ENCODE measurements at regions not wholly inside any gene's neighbourhood (a gene's known extent, or its start where the extent isn't known, plus 50 kb on each side); places are given as distances from the start of the nearest gene placed in this dataset.
"Not testable (repeated sequence)": the region's sequence is repeated elsewhere in the genome, so short reads cannot be mapped to it uniquely, and the experiment has no call there.

DNA sequence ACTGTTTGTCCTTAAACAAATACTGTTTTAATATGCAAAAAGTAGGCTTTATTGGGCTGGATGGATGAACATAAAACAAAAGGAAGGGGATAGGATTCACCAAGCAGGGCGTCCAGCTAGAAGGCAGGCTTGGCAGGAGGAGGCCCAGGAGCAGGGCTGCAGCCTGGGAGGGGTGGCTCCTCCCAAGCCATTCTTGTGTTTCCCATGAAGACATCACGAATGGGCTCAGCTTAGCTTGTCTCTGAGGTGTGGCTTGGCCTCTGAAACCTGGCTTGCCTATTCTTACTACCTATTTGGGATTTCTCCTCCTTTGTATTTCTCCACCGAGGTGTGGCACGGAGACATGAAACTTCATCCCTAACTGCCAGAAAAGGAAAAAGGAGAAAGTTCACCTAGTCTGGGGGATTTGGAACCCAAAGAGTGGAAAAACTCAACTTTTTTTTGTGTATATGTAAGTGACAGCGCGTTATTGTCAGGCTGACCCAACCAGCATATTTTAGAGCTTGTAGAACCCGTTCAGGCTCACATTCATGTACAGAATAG is 481.9 kb upstream of the SPRED2 start:
- DNase-seq (ENCODE audit: low spot score), result no peak

DNA sequence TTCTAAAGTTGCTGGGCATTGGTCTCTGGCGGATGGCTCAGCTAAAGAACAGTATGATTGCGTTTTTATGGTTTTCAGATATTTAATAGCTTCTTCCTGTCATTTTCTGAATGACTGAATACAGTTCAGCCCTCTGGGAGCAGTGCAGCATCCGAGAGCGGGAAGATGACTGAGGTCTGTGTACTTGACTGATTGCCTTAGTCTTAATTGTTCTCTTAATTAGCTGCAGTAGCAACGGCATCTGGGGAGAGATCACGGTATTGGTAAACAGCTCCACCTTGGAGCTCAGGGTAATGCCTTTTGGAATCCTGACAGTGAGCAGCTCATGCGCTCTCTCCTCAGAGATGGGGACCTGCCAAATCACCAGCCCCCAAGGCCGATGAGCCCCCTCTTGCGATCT is 481.4 kb upstream of the SPRED2 start:
- no peak for DNase-seq (ENCODE audit: low spot score)

DNA sequence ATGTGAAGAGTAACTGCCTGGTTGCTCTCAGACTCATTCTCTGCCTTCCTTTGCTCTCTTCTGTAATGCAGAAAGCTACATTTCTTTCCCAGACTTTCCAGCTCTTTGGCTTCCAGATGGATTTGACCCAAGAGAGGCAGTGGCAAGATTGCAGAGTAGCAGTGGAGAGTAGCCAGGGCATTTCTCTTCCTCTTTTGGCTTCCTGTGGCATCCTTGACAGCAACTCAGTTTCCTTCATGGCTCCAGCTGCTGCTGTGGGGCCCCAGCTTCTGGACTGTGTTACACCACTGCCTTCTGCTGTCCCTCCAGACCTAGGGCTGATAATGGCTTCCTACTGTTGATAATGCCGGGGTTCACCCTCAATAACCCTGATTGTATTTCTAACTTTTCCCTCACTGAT is 469.4 kb upstream of the SPRED2 start:
- no peak for DNase-seq (ENCODE audit: low spot score)

DNA sequence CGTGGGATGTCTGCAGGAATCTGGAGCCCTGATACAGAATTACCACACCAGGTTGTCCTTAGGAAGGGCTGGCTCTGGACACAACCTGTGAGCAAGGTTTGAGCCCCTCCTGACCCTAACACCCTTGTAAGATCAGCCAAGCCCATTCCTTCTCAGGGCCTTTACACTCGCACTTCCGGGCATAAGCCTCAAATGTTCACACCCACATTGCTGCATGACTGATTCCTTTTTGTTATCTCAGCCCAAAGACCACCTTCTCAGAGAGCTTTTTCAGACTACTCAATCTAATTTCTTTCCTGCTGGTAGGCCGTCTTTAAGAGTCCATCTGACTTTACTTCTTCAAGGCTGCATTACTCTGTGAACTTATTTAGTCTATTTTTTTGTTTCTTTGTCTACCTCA is 464.0 kb upstream of the SPRED2 start:
- no peak for DNase-seq (ENCODE audit: low spot score)

DNA sequence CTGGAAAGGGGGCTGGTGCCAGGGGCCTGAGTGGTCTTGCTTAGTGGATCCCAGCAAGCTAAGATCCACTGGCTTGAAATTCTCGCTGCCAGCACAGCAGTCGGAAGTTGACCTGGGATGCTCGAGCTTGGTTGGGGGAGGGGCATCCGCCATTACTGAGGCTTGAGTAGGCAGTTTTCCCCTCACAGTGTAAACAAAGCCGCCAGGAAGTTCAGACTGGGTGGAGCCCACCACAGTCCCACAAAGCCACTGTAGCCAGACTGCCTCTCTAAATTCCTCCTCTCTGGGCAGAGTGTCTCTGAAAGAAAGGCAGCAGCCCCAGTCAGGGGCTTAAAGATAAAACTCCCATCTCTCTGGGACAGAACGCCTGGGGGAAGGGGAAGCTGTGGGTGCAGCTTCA is 457.7 kb upstream of the SPRED2 start:
- not testable (repeated sequence) for DNase-seq (ENCODE audit: low spot score)

DNA sequence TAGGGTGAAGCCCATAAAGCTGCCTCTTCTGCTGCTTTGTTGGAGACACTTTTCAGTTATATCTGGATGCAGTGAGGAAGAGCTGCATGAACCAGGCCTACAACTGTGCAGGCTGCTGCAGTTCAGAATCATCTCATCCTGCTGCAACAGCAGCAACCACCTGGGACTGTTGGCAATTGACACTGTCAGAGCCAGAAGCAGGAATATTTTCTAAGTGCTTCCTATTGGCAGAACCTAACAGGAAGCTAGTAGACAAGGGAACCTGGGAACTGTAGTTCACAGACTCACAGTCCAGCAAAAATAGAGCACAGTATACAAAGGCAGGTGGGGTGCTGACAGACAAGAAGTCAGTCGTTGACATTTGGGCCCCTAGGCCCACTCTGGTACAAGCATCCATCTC is 452.9 kb upstream of the SPRED2 start:
- DNase-seq (ENCODE audit: low spot score), result no peak

DNA sequence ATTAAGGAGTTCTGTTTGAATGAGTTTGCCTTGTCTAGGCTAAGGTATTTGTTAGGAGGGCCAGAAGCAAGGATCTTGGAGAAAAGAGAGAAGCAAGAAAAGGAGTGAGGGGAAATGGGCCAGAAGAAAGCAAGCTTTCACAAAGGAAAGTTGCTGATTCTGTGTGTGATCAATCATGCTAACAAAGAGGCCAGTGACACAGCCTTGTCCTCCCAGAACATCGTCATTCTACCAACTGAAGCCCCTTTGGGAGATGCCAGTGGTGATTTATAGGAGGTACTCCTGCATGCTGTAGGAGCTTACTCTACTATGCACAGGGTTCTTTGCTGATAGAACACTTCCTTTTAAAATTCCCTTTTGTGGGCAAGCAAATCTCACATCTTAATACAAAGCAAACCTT is 449.2 kb upstream of the SPRED2 start:
- no peak for DNase-seq (ENCODE audit: low spot score)

DNA sequence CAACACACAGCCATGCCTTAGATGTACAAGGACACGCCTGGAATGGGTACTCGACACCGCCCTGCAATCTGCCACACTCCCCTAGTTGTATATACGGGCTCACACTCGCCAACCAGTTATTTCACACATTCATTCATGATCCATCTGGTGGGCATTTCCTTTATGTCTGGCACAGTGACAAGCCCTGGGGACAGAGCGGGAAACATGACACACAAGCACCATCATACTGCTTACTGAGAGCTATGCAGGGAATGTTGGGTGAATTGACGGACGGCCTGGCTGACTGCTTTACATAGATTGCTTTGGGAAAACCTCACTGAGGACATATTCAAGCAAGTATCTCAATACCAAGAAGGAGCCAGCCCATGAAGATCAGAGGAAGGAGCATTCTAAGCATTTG is 448.0 kb upstream of the SPRED2 start:
- no peak for DNase-seq (ENCODE audit: low spot score)

DNA sequence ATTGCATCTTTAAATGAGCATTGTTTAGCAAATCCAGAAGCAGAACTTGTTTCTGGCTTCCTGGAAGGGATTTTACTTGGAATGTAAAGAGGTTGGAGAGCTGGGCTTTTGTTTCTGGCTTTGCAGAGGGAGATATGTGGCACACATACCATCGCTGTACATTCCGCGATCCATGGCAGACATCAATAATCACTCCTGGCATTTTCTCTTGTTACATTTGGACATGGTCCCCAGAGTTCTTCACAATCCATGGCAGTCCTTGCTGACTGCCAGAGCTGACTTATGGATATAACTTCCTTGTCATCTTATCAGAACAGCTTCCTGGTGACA is 445.6 kb upstream of the SPRED2 start:
- DNase-seq (ENCODE audit: low spot score), result no peak

DNA sequence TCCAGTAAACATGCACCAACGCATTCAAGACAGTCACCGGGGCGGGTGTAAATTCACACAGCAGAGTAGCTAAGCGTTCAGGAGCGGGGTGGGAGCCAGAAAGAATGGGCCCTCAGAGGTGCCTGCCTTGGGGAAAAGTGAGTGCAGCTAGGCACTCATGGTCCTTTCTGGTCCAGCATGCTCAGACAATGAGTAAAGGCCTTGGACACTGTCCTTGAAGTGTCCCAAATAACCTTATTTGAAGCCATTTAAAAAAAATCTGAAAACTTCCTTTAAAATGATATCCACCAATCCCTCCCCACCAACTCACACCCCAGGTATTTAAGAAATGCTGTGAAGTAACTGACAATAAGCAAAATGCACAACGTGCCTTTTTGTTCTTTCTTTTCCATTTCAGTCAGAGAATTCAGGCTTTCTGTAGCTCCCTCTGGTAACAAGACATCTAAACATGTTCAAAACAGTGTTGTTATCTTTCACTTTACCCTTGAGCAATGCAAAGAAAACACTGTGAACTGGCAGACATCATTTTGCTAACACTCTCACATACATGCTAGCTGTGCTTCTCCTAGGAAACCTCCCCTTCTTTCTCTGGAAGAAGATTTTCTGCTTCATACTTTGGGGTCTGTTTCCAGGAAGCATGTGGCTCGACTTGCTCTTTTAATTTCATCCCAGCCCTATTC is 445.1 kb upstream of the SPRED2 start:
- DNase-seq (ENCODE audit: low spot score), result no peak

DNA sequence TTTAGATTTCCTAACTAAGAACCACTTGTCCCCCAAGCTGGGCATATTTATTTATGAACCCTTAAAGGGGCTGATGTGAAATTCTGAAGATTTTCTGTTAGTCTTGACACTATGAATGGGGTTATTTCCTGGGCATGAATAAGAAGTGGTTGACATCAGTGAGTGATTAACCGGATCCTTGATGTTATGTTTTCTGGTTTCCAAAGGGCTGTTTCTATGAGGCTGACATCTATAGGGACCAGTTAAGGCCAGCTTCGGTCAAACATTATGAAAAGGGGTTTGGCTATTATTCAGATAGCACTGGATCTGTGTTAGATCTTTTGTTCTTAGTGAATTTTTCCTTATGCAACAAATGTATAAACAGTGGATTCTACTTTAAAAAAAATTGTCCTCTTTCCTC is 443.7 kb upstream of the SPRED2 start:
- DNase-seq (ENCODE audit: low spot score), result no peak

DNA sequence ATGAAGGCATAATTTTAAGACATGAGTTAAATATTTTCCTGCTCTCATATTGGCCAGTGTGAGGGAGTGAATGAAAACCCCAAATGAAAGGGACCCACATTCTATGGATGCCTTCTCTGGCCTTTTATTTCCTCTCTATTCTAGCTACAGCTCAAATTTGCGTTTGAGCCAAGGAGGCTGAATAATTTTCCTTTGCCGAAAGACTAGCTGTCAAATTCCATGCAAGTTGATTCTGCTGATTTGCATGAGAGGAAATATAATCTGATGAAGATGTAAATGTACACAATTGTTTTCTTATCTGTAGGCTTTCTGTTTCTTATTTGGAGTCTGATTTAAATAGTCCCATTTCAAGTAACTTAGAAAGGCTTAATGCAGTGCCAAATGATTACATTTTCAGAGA is 438.4 kb upstream of the SPRED2 start:
- no peak for DNase-seq (ENCODE audit: low spot score)

DNA sequence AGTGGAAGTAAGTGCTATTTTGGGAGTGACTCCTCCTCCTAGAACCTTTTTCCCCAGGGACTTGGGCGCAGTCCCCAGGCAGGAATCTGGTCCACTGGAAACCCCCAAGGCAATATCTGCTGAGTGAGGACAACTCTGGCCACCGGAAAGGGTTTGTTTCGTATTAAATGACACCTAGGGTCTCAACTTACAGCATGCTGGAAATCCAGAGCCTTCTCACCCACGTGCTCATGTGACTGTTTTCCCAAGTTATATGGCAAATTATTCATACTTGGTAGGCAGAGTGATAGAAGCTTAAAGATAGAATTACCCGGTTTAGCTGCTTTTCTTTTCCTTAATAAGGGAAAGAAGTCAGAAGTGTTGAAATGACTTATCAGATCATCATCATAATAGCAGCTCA is 436.9 kb upstream of the SPRED2 start:
- no peak for DNase-seq (ENCODE audit: low spot score)

DNA sequence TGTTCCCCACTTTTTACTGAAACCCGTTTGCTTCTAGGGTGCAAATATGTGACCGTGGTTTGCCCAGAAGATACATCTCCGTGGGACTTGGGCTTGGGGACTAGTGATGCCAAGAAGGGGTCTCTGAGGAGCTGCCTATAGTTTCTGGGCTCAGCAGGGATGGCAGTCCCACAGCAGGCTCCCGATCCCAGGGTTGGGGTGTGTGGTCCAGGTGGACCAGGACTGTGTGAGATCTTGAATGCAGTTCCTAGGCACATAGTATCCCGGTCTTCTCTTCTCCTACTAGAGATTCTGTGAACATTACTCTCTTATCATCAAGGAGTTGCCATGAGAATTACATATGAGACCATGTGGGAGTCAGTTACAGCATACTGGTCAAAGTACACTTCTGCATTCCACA is 435.8 kb upstream of the SPRED2 start:
- no peak for DNase-seq (ENCODE audit: low spot score)

DNA sequence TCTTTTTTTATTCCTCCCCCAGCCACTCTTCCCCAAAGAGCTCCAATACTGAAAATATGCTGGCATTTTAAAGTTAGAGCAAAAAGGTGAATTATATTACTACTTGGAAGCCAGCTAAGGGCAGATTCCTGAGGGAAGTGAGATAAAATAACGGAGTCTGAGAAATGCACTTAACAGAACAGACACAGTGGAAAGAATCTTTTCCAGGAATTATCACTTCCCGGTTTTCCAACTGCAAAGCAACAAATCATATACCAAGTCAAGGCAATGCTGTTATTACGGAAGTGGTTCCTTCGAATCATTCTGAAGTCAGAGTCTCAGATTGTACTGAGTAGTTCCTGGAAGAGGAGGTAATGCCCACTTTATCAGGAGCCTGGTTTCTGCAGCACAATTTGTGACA is 435.0 kb upstream of the SPRED2 start:
- no peak for DNase-seq (ENCODE audit: low spot score)

DNA sequence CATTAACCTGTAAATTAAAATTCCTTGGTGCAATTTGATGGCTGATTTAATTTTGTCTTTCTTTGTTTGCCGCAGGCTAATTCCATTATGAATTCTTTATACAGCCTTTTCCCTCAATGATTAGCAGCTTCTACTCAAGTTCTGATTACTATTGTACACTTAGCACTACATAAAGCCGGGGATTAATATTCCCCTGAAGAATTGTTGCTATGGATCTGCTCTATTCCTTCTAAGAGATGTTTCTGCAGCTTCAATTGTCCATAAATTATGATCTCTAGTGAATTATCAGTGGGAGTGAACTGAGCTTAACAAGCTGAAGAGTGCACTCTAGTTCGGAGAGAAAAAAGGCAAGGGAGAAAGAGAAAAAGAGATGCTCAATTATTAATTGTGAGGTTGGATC is 433.7 kb upstream of the SPRED2 start:
- DNase-seq (ENCODE audit: low spot score), result no peak

DNA sequence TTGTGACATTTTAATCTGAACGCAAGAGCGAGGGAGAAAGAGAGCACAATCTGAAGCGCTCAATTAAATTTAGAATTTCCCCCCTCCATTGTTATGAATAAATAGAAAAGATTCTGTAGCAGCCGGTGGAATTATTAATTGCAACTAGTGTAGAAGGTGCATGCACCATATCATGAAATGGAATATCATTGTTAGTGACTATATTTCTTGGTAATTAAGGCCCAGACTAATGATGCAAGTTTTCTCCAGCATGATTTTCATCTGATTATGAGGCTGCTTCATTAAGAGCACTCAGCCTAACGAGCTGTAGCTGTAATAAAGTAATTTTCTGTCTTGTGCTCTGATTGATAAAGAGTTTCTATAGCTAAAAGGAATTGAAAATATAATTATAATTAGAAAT is 432.2 kb upstream of the SPRED2 start:
- DNase-seq (ENCODE audit: low spot score), result no peak

DNA sequence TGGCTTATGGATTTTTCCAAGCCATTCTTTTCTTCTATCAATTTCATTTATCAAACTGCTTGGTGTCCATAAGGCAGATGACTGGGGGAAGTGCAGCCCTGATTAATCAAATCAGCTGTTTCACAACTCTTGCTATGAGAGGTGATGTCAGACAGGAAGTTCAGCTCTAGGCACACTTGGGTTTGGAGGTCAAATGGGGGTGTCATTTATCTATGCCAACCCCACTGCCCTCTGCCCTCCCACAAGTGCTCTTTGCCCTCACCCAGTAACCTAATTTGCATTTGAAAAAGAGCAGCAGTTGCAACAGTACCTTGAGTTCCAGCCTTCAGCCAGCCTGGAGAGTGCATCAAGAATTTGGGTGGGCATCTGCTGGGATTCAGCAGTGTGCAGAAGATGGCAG is 431.3 kb upstream of the SPRED2 start:
- DNase-seq (ENCODE audit: low spot score), result no peak

DNA sequence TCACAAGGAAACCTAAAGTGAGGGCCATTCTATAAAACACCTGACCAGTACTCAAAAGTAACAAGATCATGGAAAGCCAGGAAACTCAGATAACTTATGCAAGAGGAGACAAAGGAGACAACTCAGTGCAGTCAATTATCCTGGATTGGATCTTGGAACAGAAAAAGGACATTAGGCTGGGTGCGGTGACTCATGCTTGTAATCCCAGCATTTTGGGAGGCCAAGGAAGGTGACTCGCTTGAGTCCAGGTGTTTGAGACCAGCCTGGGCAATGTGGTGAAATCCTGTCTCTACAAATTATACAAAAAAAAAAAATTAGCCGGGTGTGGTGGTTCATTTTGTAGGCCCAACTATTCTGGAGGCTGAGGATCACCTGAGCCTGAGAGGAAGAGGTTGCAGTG is 424.5 kb upstream of the SPRED2 start:
- DNase-seq (ENCODE audit: low spot score), result no peak

DNA sequence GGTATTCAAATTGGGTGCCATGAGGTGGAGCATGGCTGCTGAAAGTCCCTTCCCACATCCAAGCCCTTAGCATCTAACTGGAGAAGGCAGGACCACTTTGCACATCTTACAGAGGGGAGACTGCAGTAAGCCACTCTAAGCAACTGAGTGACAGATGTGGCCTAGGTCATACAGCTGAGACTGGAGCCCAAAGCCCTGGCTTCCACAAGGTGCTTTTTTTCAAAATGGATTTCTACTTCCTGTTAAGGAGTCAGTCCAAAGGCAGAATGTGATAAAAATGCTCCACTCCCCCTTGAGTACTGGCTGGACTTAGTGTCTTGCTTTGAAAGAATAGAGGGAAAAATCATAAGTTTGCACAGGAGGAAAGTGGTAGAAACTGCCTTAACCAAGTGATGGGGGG is 424.0 kb upstream of the SPRED2 start:
- DNase-seq (ENCODE audit: low spot score), result no peak

DNA sequence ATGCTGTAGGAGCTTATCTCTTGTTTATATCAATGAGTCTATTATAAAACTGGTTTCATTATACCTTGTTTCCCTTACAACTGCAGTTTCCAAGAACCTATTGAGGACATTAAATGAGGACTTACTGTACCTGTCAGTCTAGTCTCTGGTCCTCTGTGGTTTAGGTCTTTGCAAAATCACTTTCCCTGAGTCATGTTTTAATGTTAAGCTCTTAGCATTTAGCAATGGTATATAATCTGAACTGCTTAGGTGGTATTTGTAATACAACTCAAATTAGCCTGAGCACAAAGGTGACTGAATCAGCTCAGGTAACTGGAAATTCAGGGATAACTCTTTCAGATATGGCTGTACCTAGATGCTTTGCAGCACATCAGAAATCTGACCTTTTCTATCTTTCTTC is 418.3 kb upstream of the SPRED2 start:
- no peak for DNase-seq (ENCODE audit: low spot score)

DNA sequence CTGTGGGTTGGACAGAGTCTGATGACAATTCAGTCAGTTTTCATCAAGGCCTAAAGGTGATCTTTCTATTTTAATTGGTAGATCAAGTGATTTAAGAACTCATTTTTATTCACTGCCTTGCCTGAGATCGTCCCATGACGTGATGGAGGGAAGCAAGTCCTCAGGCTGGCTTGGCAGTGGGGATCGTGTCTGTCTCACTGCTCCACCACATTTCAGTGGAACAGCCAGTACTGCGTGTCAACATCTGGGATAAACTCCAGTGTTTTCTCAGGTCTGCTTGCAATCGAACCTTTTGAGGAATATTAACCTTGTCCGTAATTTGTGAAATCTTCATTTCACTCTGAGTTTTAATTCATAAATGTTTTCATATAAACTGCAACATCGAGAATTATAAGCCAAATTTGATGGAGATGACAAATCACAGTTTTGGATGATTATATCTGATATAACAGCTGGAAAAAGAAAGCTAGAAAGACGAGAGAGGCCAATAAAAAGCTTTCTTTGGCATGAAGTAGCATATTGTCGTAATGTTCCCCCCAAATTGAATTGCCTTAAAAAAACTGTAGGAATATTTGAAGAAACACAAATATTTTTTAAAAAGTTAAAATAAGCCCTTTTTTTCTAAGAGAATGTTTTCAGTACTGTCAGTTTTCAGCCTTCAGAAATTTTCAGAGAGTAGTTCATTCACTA is 414.7 kb upstream of the SPRED2 start:
- no peak for DNase-seq (ENCODE audit: low spot score)

DNA sequence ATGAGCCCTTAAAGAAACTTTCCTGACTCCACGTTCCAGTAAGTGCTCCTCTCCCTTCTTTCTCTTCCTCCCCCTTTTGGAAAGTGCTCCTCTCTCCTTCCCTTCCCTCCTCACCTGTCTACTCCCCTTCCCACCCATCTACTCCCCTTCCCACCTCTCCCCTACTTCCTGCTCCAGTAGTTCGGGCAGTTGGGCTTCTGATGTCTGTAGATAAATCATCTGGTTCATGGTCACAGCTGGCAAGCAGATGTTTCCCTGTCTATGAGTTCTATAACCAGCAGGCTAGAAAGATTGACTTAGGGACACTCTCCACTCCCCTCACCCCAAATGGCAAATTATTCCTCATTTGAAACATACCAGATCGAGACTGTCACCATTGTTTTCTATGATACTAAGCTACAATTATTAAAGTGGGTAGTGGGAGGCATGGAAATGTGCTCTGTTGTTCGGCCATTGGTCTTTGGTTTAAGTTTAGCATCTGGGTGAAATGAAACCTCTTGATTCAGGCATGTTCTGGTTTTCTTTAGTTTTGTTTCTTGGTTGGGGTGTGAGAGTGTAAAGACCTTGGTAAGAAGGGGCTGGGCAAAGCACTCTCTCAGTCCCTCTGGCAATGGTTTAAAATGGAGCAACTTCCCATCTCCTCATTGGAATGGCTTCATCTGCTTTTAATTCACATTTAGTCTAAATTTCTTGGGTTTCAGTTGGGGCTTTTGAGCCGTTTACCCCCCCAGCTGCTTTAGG is 413.2 kb upstream of the SPRED2 start:
- DNase-seq (ENCODE audit: low spot score), result no peak
